ENCODE measurements at regions not wholly inside any gene's neighbourhood (a gene's known extent, or its start where the extent isn't known, plus 50 kb on each side); places are given as distances from the start of the nearest gene placed in this dataset.
"Not testable (repeated sequence)": the region's sequence is repeated elsewhere in the genome, so short reads cannot be mapped to it uniquely, and the experiment has no call there.

DNA sequence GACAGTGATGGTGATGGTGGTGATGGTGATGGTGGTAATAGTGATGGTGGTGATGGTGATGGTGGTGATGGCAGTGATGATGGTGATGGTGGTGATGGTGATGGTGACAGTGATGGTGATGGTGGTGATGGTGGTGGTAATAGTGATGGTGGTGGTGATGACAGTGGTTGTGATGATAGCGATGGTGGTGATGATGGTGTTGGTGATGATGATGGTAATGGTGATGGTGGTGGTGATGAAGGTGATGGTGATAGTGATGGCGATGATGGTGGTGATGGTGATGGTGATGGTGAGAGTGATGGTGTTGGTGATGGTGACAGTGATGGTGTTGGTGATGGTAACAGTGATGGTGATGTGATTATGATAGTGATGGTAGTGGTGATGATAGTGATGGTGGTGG is 94.3 kb downstream of the ASB1 start:
- DNase-seq (ENCODE audit: low read depth in 2 of 2), result no peak

DNA sequence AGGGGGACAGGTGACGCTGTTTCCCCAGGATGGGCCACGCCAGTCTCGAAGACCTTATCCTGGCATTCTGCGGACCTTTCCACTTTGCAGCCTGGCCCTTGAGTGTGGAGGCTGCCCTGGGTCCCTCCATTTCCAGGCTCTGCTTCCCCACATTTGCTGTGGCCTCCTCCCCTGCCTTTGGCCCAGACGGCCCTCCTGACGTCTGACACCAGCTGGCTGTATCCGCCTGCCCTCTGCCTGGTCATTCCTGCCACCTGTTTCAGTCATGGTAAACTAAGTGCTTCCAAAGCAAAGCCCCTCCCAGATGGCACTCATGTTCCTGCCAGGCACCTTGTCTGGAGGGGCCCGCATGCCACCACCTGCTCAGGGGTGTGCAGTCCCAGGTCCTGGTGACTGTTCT is 95.1 kb downstream of the ASB1 start:
- no peak for DNase-seq (ENCODE audit: low read depth in 2 of 2)

DNA sequence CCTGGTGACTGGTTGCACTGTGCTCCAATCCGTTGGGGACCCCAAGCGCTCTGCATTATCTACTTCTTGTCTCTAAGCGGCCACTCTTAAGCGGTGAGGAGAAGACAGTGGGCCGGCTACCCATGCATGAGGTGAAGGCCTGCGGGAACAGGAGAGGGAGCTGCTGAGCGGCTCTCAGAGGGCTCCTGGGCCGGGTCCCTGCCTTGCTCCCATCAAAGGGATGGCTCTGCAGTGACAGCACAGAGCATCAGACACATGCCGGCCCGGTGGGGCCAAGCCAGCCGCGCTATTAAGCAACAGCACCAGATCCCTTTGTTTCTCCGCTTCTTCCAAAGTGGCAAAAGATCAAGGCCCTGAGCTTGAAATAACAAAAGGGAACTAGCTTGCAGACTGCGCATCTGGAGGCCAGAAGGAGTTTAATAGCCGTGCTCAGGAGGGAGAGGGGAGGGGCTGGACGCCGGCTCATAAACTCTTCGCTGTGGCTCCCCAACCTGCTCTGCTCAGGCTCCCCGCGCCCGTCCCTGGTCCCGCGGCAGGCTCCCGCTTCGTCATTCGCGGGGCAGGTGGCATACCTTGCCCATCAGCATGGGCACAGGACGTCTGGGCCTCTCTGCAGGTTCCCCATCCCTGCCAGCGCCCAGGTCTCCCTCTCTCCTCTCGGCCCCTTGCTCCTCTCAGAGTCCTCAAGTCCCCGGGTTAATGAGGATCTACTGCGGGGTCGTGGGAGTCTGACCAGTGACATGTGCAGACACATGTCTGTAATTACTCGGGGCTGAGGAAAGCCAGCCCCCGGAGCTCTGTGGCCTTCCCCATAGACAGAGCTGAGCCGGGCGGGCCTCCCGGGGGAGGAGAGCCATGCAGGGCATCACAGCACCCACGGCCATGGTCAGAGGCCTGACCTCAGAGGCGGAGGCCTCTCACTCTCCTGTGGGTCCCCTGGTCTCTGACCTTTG is 96.7 kb downstream of the ASB1 start:
- peak; percentile 83 to 84 for DNase-seq (ENCODE audit: low read depth in 2 of 2)

DNA sequence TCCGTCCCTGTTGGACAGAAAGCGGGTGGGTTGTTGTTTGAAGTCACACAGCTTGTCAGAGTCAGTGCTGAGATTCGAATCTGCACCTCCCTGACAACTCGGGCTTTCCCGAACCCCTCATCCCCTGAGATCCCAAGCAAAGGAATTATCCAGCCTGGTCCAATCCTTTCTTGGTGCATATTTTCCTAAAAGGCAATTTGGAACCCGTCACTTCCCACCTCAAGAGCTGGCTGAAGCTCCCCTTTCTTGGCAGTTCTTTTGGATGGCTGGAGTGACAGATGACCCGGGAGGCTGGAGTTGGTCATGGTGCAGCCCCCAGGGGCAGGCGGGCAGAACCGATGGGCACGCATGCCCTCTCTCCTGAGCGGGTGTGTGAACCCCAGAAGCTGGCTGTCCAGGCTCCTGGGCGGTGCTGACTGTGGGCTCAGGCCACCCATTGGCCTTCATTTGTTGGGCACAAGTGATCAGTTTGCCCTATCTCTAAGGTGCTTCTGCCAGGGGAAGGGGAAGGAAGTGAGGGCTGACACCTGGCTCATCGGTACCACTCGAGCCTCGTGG is 97.8 kb downstream of the ASB1 start:
- no peak for DNase-seq (ENCODE audit: low read depth in 2 of 2)

DNA sequence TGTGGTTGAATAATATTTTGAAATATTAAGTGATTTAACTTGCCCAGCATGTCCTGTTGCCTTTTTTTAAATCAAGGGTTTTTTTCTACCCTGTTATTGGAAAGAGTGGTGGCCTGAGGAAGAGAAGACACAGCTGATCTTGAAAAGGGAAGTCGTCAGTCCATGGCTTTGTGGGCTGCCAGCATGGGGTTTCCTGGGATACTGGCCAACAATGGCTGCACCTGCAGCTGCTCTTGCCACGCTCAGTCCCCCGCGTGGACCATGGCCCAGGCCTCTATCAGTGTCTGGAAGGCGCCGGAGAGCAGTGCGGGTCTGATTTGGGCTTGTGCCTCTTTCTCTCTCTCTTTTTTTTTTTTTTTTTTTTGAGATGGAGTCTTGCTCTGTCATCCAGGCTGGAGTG is 99.3 kb downstream of the ASB1 start:
- DNase-seq (ENCODE audit: low read depth in 2 of 2), result no peak

DNA sequence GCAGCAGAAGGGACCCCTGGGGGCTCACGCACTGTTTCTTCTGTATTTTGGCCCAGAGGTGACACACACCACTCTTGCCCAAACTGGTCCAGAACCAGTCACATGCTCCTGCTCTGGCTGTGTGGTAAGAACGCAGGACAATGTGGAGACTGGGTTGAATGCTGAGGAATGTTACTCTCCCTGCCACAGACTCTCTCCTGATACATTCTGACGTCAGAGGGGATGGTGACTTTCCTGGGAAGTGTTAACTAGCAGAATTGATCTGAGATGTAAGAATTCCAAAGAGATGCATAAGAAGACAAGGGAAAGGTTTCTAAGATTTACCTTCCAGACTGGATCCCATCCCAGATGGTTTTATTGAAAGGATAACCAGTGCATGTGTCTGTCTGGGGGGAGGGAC is 100.8 kb downstream of the ASB1 start:
- DNase-seq (ENCODE audit: low read depth in 2 of 2), result peak; percentile 83 to 86

DNA sequence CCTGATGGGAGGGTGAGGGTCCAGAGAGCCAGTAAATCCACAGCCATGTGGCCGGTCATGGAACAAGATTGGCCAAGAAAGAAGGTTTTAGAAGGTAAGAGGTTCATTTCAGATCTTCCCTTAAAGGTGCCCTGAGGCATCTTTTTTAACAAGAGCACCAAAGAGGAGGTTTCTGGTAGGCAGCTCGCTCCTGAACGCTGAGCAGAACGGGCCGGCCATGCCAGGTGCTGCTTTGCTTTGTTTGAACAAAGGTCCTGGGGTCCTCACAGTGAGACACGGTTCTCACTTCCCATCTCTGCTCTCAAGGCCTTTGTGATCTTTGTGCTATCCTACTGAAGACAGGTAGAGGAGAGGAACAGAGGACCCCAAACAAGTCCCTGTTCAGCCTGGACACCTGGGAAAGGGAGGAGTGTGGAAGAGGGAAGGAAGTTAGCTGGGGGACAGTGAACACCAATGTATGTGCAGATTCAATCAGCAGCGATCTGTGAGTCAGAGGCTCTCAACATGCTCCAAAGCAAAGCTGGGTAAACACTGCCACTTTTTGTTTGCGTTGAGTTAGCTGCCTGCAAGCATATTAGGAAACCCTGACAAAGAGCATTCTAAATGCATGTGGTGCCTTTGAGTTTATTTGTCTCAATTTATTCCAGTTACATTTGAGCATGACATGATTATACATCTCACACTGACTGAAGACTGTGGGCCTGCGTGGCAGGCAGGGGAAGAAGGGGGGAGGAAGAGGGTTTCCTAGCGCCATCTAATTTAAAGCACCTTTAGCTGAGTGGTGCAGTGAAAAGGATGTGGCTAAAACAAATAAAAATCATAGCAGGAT is 102.4 kb downstream of the ASB1 start:
- peak; percentile 56 to 57 for DNase-seq (ENCODE audit: low read depth in 2 of 2)

DNA sequence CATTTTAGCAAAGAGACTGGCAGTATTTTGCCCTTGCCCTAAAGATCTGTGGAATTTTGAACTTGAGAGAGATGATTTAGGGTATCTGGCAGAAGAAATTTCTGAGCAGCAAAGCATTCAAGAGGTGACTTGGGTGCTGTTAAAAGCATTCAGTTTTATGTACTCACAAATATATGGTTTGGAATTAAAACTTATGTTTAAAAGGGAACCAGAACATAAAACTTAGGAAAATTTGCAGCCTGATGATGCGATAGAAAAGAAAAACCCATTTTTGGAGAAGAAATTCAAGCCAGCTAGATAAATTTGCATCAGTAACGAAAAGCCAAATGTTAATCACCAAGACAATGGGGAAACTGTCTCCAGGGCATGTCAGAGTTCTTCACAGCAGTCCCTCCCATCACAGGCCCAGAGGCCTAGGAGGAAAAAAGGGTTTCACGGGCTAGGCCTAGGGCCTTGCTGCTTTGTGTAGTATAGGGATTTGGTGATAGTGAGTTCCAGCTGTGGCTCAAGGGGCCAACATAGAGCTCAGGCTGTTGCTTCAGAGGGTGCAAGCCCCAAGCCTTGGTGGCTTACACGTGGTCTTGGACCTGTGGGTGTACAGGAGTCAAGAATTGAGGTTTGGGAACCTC is 104.4 kb downstream of the ASB1 start:
- not testable (repeated sequence) for DNase-seq (ENCODE audit: low read depth in 2 of 2)

DNA sequence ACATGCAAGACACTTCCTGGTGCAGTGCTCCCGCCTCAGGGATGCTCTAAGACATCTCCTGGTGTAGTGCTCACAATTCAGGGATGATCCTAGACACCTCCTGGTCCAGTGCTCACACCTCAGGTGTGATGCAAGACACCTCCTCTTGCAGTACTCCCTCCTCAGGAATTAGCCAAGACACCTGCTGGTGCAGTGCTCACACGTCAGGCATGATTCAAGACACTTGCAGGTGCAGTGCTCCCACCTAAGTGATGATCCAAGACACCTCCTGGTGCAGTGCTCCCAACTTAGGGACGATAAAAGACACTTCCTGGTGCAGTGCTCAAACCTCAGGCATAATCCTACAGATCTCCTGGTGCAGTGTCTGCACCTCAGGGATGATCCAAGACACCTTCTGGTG is 117.0 kb downstream of the ASB1 start:
- DNase-seq (ENCODE audit: low read depth in 2 of 2), result not testable (repeated sequence)

DNA sequence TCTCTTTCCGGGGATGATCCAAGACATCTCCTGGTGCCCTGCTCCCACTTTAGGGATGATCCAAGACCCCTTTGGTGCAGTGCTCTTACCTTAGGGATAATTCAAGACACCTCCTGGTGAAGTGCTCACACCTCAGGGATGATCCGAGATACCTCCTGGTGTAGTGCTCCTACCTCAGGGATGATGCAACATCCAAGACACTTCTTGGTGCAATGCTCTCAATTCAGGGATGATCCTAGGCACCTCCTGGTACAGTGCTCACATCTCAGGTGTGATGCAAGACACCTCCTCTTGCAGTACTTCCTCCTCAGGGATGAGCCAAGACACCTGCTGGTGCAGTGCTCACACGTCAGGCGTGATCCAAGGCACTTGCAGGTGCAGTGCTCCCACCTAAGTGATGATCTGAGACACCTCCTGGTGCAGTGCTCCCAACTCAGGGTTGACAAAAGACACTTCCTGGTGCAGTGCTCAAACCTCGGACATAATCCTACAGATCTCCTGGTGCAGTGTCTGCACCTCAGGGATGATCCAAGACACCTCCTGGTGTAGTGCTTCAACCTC is 122.3 kb downstream of the ASB1 start:
- no peak for DNase-seq (ENCODE audit: low read depth in 2 of 2)

DNA sequence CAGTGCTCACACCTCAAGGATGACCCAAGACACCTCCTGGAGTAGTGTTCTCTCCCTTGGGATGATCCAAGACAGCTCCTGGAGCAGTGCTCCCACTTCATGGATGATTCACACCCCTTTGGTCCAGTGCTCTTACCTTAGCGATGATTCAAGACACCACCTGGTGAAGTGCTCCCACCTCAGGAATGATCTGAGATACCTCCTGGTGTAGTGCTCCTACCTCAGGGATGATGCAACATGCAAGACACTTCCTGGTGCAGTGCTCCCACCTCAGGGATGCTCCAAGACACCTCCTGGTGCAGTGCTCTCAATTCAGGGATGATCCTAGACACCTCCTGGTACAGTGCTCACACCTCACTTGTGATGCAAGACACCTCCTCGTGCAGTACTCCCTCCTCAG is 123.1 kb downstream of the ASB1 start:
- no peak for DNase-seq (ENCODE audit: low read depth in 2 of 2)

DNA sequence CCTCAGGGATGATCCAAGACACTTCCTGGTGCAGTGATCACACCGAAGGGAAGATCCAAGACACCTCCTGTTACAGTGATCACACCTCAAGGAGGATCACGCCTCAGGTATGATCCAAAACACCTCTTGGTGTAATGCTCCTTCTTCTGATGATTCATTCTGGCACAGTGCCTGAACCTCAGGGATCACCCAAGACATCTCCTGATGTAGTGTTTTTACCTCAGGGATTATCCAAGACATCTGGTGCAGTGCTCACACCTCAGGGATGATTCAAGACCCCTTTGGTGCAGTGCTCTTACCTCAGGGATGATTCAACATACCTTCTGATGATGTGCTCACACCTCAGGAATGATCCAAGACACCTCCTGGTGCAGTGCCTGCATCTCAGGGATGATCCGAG is 124.4 kb downstream of the ASB1 start:
- DNase-seq (ENCODE audit: low read depth in 2 of 2), result no peak

DNA sequence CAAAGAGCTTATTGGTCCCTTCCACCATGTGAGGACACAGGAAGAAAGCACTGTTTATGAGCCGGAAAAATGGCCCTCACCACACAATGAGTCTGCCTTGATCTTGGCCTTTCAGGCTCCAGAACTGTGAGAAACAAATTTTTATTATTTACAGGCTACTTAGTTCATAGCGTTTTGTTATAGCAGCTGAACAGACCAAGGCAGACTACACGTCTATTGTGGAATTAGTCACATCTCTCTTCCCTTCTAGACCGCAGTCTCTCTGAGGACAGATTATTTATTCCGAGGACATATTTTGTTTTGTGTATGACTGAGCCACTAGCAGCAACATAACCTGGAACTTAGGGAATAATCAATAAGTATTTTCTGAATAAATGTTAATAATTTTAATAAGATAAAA is 125.5 kb downstream of the ASB1 start:
- DNase-seq (ENCODE audit: low read depth in 2 of 2), result no peak

DNA sequence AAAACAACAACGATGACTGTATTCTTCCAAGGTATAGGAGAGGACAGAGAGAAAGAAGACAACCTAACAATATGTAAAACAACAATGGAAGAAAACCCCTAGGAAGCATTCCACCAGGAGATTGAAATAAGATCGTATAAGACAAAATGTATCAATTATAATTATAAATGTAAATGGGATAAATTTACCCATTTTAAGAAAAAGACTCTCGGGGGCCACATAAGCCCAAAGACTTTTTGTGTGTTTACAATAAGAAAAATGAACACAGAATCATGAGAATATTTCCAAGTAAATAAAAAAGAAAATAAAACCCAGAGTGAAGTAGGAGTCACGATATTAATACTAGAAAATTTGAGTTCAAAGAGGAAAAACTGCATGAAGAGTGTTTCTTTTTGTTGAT is 126.4 kb downstream of the ASB1 start:
- DNase-seq (ENCODE audit: low read depth in 2 of 2), result no peak

DNA sequence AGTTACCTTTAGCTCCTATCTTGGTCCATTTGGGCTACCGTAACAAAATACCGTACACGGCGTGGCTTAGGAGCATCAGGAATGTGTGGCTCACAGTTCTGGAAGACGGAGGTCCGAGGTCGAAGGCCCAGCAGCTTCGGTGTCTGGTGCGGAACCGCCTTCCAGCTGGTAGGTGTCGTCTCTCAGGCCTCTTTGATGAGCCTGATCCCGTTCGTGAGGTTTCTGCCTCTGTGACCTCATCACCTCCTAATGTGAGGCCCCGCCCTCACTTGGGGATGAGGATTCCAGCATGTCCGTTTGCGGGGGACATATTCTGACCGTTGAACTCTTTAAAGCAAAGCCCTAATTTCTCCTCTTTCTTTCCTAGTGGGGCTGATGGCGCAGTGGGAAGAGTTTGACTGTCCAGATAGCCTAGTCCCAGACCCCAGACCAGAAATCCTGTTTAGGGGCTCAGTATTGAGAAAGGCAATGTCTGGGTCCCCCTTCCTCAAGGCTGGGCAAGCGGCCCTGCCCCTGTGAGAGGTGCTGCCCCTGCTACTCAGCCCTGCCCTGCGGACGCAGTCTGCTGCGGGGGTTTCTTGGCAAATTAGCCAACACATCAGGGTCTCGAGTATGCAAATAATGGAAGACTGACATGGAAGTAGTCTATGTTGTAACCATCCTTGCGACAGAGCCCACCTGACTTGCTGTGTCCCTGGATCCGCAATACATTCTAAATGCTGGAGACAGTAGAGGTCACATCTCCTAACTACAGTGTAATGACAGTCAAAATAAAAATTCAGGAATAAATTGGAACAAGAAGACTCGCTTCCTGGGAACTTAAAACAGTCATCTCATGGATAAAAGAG is 128.0 kb downstream of the ASB1 start:
- no peak for DNase-seq (ENCODE audit: low read depth in 2 of 2)

DNA sequence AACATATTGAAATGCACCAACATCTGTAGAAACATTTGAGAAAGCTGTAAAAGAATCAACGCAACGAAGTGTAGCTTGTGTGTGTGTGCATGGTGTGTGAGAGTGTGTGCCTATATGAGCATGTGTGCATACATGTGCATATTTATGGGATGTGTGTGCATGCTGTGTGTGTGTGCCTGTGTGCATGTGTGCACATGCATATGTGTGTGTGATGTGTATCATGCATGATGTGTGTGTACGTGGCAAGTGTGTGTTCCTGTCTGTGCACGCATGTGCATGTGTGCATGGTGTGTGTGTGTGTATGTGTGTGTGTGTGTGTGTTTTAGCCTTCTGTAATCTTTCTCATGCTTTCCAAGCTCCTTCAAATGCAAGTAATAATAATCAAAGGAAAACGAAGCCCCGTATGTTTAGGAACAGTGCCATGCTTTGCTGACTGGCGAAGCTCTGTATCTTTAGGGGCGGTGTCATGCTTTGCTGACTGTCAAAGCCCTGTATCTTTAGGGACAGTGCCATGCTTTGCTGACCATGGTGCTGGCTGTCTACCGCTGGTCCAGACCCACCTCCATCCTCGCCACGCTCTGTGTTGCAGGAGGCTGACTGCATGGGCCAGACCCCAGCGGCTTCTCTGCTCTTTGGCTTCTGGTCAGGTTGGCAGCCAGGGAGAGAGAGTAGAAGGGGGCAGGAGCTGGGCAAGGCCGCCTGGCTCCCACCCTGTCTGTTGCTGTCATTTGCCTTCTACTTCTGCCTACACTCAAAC is 129.2 kb downstream of the ASB1 start:
- DNase-seq (ENCODE audit: low read depth in 2 of 2), result no peak

DNA sequence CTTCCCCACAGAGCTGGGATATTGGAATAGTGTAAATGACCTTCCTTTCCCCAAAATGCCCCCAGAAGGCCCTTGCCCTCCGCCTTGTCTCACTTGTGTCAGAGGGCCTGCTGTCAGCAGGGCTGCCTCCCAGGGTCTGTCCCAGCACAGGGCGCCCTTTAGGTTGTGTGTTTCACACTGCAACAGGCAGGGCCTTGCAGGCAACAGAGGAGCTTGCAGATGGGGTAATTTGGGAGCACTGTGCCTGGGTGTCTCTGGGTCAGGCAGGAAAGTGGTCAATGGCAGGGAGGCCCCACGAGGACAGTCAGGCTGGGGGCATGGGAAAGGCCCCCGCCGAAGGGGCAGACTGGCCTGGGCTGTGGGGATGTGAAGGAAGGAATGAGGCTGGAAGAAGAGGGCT is 130.7 kb downstream of the ASB1 start:
- no peak for DNase-seq (ENCODE audit: low read depth in 2 of 2)

DNA sequence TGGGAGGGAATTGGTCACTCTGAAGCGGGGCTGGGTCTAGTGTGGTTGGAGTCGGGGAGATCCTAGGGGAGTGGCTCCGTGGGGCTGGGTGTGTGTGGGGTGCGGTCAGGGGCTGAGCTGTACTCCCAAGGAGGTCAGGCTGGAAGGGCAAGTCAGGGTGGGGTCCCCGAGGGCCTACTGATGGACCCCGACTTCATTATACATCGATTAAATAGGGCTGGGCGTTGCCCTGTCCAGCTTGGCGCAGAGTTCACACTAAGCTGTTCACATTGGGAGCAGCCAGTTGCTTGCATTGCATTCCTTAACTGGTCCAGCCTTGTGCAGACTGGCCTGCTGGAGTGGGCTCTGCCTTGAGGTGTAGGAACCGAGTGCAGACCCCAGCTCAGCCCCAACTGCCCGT is 131.2 kb downstream of the ASB1 start:
- DNase-seq (ENCODE audit: low read depth in 2 of 2), result no peak

DNA sequence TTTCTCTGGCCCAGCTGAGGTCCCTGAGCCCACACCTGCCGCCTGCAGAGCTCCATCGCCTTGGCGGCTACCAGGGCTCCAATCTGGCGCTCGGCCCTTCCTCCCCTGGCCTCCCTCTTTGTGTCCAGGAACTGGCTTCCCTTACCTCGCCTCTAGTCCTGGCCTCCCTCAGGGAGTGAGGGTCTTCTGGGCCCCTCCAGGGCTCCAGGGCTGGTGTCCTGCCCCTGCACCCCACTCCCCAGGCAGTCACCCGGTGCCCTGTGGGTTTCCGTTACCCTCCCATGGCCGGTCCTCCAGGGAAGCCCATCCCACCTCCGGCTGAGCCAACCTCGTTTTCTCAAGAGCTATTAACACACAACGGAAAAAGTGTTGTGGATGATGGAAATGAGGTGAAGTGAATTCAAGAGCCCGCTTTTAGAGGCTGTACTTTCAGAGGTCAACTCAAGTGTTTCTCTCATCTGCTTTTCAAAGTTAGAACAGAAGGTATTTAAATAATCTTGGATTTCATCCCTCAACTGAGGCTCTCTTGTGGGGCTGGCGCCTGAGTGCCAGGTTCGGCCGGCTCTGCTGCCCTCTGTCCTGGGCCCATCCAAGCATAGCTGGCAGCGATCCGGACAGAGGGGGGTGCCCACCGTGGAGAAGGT is 131.9 kb downstream of the ASB1 start:
- no peak for DNase-seq (ENCODE audit: low read depth in 2 of 2)

DNA sequence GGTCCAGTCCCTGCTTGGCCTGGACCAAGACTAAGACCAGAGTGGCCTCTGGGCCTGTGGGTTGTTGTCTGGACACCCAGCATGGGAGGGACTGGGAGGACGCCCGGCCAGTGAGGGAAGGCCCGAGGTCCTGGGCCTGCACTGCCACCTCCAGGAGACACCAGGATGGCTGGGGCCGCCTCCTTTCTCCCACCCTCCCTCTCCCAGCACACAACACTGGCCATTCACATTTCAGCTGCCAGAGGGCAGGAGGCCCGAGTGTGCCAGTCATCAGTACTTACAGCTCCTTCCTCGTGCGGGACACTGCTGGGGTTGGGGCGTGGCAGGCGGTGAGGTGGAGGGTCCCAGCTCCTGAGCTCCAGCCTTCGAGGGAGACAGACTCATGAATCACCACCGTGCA is 133.5 kb downstream of the ASB1 start:
- DNase-seq (ENCODE audit: low read depth in 2 of 2), result no peak

Measured in fibroblast of skin of left quadriceps (primary cell).